HEK293T (cell line): ENCODE measurements at regions not wholly inside any gene's neighbourhood (a gene's known extent, or its start where the extent isn't known, plus 50 kb on each side); places are given as distances from the start of the nearest gene placed in this dataset.

Experiments used
- ARNT ChIP-seq: fragments of 450-650 bp; IDR thresholded peaks from 2 replicates; pipeline ENCODE4 v1.6.1; 2017; ENCODE audit warnings: mild to moderate bottlenecking
- BHLHE40 ChIP-seq: fragments of 450-650 bp; IDR thresholded peaks from 2 replicates; pipeline ENCODE4 v1.6.1; 2016; ENCODE audit warnings: mild to moderate bottlenecking, moderate library complexity, borderline replicate concordance
- FOXM1 ChIP-seq: fragments of 450-650 bp; IDR thresholded peaks from 2 replicates; pipeline ENCODE4 v1.6.1; 2017; ENCODE audit warnings: mild to moderate bottlenecking, borderline replicate concordance
- HDGF ChIP-seq: fragments of 450-650 bp; IDR thresholded peaks from 2 replicates; pipeline ENCODE4 v1.6.1; 2017; ENCODE audit warnings: antibody characterized with exemption, borderline replicate concordance
- LEF1 ChIP-seq: fragments of 450-650 bp; IDR thresholded peaks from 2 replicates; pipeline ENCODE4 v1.6.1; 2017; ENCODE audit warnings: mild to moderate bottlenecking, borderline replicate concordance
- NFRKB ChIP-seq: fragments of 450-650 bp; IDR thresholded peaks from 2 replicates; pipeline ENCODE4 v1.6.1; 2016; ENCODE audit warnings: mild to moderate bottlenecking, moderate library complexity
- PKNOX1 ChIP-seq: fragments of 450-650 bp; IDR thresholded peaks from 2 replicates; pipeline ENCODE4 v1.6.1; 2016
- SP1 ChIP-seq: fragments of 450-650 bp; IDR thresholded peaks from 2 replicates; pipeline ENCODE4 v1.6.1; 2017
- SUZ12 ChIP-seq: fragments of 450-650 bp; IDR thresholded peaks from 2 replicates; pipeline ENCODE4 v1.6.1; 2016; ENCODE audit warnings: mild to moderate bottlenecking

GRCh38 chr5:87868792-87869191 is 399.9 kb downstream of the TMEM161B start:
- TF ChIP-seq ARNT (no peak), NFRKB (no peak), PKNOX1 (no peak), SUZ12 (no peak), SP1 (no peak), BHLHE40 (no peak), LEF1 (no peak), FOXM1 (no peak), HDGF (no peak)
